HCT116 (cell line): ENCODE measurements at regions not wholly inside any gene's neighbourhood (a gene's known extent, or its start where the extent isn't known, plus 50 kb on each side); places are given as distances from the start of the nearest gene placed in this dataset.

Experiments used
- ATAC-seq: fragments of 200-7000 bp; cut with Tn5 transposase; 2 replicates; pipeline ENCODE4 v1.9.1; 2020; ENCODE audit warnings: mild to moderate bottlenecking, moderate library complexity
- BruUV-seq: library from RNA; stranded (reverse); fragments of 400-500 nt; replicated peaks from 2 replicates; lab custom pipeline; 2021; lab: Mats Ljungman, UMichigan
- CTCF ChIA-PET: fragments of 300-600 bp; sonication (Branson Sonifier 250); formaldehyde crosslinking; loops from one replicate; lab custom pipeline; 2021; ENCODE audit warnings: antibody characterized with exemption; lab: Charles Lee
- POLR2A ChIA-PET: fragments of 300-600, 350-600 bp; sonication (Branson Sonifier 250); formaldehyde crosslinking; loops from one replicate; lab custom pipeline; 2021; ENCODE audit warnings: antibody characterized with exemption; lab: Charles Lee
- RAD21 ChIA-PET, 2 experiments: fragments of 300-600 bp; sonication (Branson Sonifier 250); formaldehyde crosslinking; loops; one replicate each; lab custom pipeline; 2023; ENCODE audit warnings: low total read pairs in 2 of 2; ENCODE audit not compliant: uncharacterized antibody in 2 of 2, unreplicated experiment in 2 of 2, low non-redundant PET in 1 of 2; lab: Charles Lee
- DNase-seq: peaks from one replicate; pipeline ENCODE4 v3.0.0-alpha.2; 2010; ENCODE audit warnings: low read depth, low spot score
- H2AFZ ChIP-seq: fragments of 200-600 bp; shearing (Covaris generic), sonication (generic); 2 replicates; pipeline ENCODE4 v1.6.1; 2017; ENCODE audit warnings: low read depth, mixed run types, mixed read lengths, antibody characterized with exemption, low read length; ENCODE audit not compliant: poor library complexity, severe bottlenecking
- H3K27ac ChIP-seq: 2 replicates; pipeline ENCODE4 v1.5.1; 2012; ENCODE audit warnings: low read depth, low read length
- H3K27me3 ChIP-seq: fragments of 200-600 bp; sonication (generic); 2 replicates; pipeline ENCODE4 v1.6.1; 2016; ENCODE audit warnings: mixed run types, low read length, mixed read lengths; ENCODE audit not compliant: insufficient read depth
- H3K36me3 ChIP-seq, 2 experiments: fragments of 200-500 bp in 1 of 2; fragments of 200-600 bp in 1 of 2; sonication (Bioruptor generic) in 1 of 2; sonication (generic) in 1 of 2; 2 replicates each; pipeline versions ENCODE4 v1.5.1 to v1.6.1; 2014 to 2016; ENCODE audit warnings: low read length in 2 of 2, inconsistent platforms in 1 of 2, mixed read lengths in 1 of 2, mixed run types in 1 of 2; ENCODE audit not compliant: insufficient read depth in 2 of 2, control insufficient read depth in 1 of 2
- H3K4me1 ChIP-seq, 2 experiments: fragments of 200-600 bp in 1 of 2; sonication (generic) in 1 of 2; 2 replicates each; pipeline versions ENCODE4 v1.5.1 to v1.6.1; 2012 to 2017; ENCODE audit warnings: low read length in 2 of 2, inconsistent platforms in 1 of 2, mild to moderate bottlenecking in 1 of 2, mixed read lengths in 1 of 2, mixed run types in 1 of 2, moderate library complexity in 1 of 2; ENCODE audit not compliant: insufficient read depth in 2 of 2, control insufficient read depth in 1 of 2
- H3K4me2 ChIP-seq: fragments of 200-600 bp; sonication (generic); 2 replicates; pipeline ENCODE4 v1.6.1; 2017; ENCODE audit warnings: mixed run types, low read length, mixed read lengths
- H3K4me3 ChIP-seq, 2 experiments: fragments of 200-600 bp in 1 of 2; sonication (generic) in 1 of 2; replicated peaks in 1 of 2; 2 replicates each; pipeline ENCODE4 v1.5.1; 2011 to 2016; ENCODE audit warnings: low read length in 2 of 2, control low read depth in 1 of 2, low read depth in 1 of 2, mild to moderate bottlenecking in 1 of 2, mixed read lengths in 1 of 2, mixed run types in 1 of 2
- H3K79me2 ChIP-seq: fragments of 200-600 bp; sonication (generic); 2 replicates; pipeline ENCODE4 v1.6.1; 2017; ENCODE audit warnings: mild to moderate bottlenecking, mixed run types, low read length, moderate library complexity, mixed read lengths; ENCODE audit not compliant: insufficient read depth
- H3K9ac ChIP-seq: fragments of 200-600 bp; sonication (generic); 2 replicates; pipeline ENCODE4 v1.6.1; 2016; ENCODE audit warnings: low read length, mixed read lengths
- H3K9me2 ChIP-seq: fragments of 200-600 bp; sonication (generic), shearing (Covaris generic); 2 replicates; pipeline ENCODE4 v1.6.1; 2017; ENCODE audit warnings: mixed run types, mild to moderate bottlenecking, moderate library complexity; ENCODE audit not compliant: insufficient read depth
- H3K9me3 ChIP-seq, 2 experiments: fragments of 200-500 bp in 1 of 2; fragments of 200-600 bp in 1 of 2; sonication (Bioruptor generic) in 1 of 2; sonication (generic) in 1 of 2; 2 replicates each; pipeline ENCODE4 v1.6.1; 2014 to 2017; ENCODE audit warnings: low read length in 2 of 2, mixed read lengths in 2 of 2, inconsistent platforms in 1 of 2, low read depth in 1 of 2, mild to moderate bottlenecking in 1 of 2, mixed run types in 1 of 2, moderate library complexity in 1 of 2; ENCODE audit not compliant: control insufficient read depth in 1 of 2, insufficient read depth in 1 of 2
- H4K20me1 ChIP-seq: fragments of 200-600 bp; sonication (generic), shearing (Covaris generic); 2 replicates; pipeline ENCODE4 v1.6.1; 2017; ENCODE audit warnings: mixed run types, mild to moderate bottlenecking, moderate library complexity; ENCODE audit not compliant: insufficient read depth
- ATF3 ChIP-seq: IDR thresholded peaks from 2 replicates; pipeline ENCODE4 v1.6.1; 2012
- CEBPB ChIP-seq: IDR thresholded peaks from 2 replicates; pipeline ENCODE4 v1.6.1; 2012; ENCODE audit warnings: low read depth
- CTCF ChIP-seq, 3 experiments: fragments of 200-600 bp in 1 of 3; sonication (generic) in 1 of 3; IDR thresholded peaks in 2 of 3; conservative IDR thresholded peaks in 1 of 3; 2 replicates each; pipeline ENCODE4 v1.5.1; 2012 to 2017; ENCODE audit warnings: low read depth in 2 of 3, low read length in 2 of 3, antibody characterized with exemption in 1 of 3, borderline replicate concordance in 1 of 3, control low read depth in 1 of 3, mild to moderate bottlenecking in 1 of 3, mixed read lengths in 1 of 3, mixed run types in 1 of 3, moderate library complexity in 1 of 3; ENCODE audit not compliant: insufficient read depth in 1 of 3
- EGR1 ChIP-seq: IDR thresholded peaks from 2 replicates; pipeline ENCODE4 v1.6.1; 2012; ENCODE audit warnings: low read depth
- EZH2 ChIP-seq: fragments of 200-600 bp; sonication (generic); IDR thresholded peaks from 2 replicates; pipeline ENCODE4 v1.6.1; 2017; ENCODE audit warnings: antibody characterized with exemption, mixed run types
- EZH2phosphoT487 ChIP-seq: fragments of 200-600 bp; IDR thresholded peaks from 2 replicates; pipeline ENCODE4 v1.6.1; 2018; ENCODE audit warnings: antibody characterized with exemption, borderline replicate concordance
- MAX ChIP-seq: IDR thresholded peaks from 2 replicates; pipeline ENCODE4 v1.6.1; 2012
- POLR2A ChIP-seq: IDR thresholded peaks from 2 replicates; pipeline ENCODE4 v1.7.0; 2011; ENCODE audit warnings: borderline replicate concordance; ENCODE audit not compliant: insufficient read depth, insufficient read length; ENCODE audit errors: extremely low read depth
- POLR2AphosphoS5 ChIP-seq: IDR thresholded peaks from 2 replicates; pipeline ENCODE4 v1.6.1; 2011; ENCODE audit warnings: mild to moderate bottlenecking, low read depth, low read length, moderate library complexity
- RAD21 ChIP-seq: IDR thresholded peaks from 2 replicates; pipeline ENCODE4 v1.6.1; 2012; ENCODE audit warnings: low read depth, mild to moderate bottlenecking
- SIN3A ChIP-seq: IDR thresholded peaks from 2 replicates; pipeline ENCODE4 v1.6.1; 2012; ENCODE audit warnings: low read depth
- SP1 ChIP-seq: IDR thresholded peaks from 2 replicates; pipeline ENCODE4 v1.6.1; 2012; ENCODE audit warnings: low read depth
- TCF7L2 ChIP-seq: IDR thresholded peaks from 2 replicates; pipeline ENCODE4 v1.7.0; 2011; ENCODE audit warnings: borderline replicate concordance, inconsistent platforms; ENCODE audit not compliant: insufficient read depth, insufficient read length; ENCODE audit errors: extremely low read depth
- YY1 ChIP-seq: IDR thresholded peaks from 2 replicates; pipeline ENCODE4 v1.6.1; 2011; ENCODE audit warnings: low read length, low read depth, moderate library complexity, mild to moderate bottlenecking; ENCODE audit not compliant: insufficient replicate concordance; ENCODE audit errors: extremely low read depth
- ZBTB33 ChIP-seq: IDR thresholded peaks from 2 replicates; pipeline ENCODE4 v1.6.1; 2011; ENCODE audit warnings: mild to moderate bottlenecking, low read length, moderate library complexity; ENCODE audit not compliant: insufficient replicate concordance; ENCODE audit errors: extremely low read depth
- ZFX ChIP-seq: fragments of 450-650 bp; IDR thresholded peaks from 2 replicates; pipeline ENCODE4 v1.6.1; 2017
- intact Hi-C: fragments of 100-400 bp; cut with micrococcal nuclease; formaldehyde crosslinking; loops from 2 replicates; pipeline ENCODE4 v1.10.0; 2022

- no peak overlapping the region for H2AFZ ChIP-seq
- no peak overlapping the region for H3K4me3 ChIP-seq
- H3K4me2 ChIP-seq, result no peak overlapping the region
- H3K9me3 ChIP-seq, result no peaks in the 10 kb centered on the region
- TF ChIP-seq MAX, result no peak
- no peak for TF ChIP-seq EZH2
- TF ChIP-seq TCF7L2, result no peak
- no peak for TF ChIP-seq SIN3A
- TF ChIP-seq POLR2A, result no peak
- POLR2A ChIA-PET, result no interaction called here
- no peak overlapping the region for H3K27ac ChIP-seq
- DNase-seq, result no peak
- no peak for ATAC-seq
- H3K4me1 ChIP-seq, result peaks cover 0 to 38% of the 10 kb centered on the region in 2 experiments; a peak in 2 of 4 replicates
- H3K9me2 ChIP-seq, result no peaks in the 10 kb centered on the region
- CTCF ChIA-PET, result no interaction called here
- H3K79me2 ChIP-seq, result no peaks in the 10 kb centered on the region
- H3K27me3 ChIP-seq, result no peaks in the 10 kb centered on the region
- intact Hi-C loops, result no loop called here
- H4K20me1 ChIP-seq, result no peaks in the 10 kb centered on the region
- BruUV-seq, result no TSS peak
- H3K9ac ChIP-seq, result no peak overlapping the region
- RAD21 ChIA-PET, result no interaction called here
- no peaks in the 10 kb centered on the region for H3K36me3 ChIP-seq
Measured at GRCh38 chr3:30503446-30503845, 103.0 kb upstream of the TGFBR2 start.

- no peaks in the 10 kb centered on the region for H3K79me2 ChIP-seq
- intact Hi-C loops, result no loop called here
- H3K9ac ChIP-seq, result no peak overlapping the region
- no peak for DNase-seq
- ChIA-PET POLR2A (no interaction called here), RAD21 (no interaction called here)
- H3K27ac ChIP-seq, result no peak overlapping the region
- H3K4me1 ChIP-seq, result peaks cover 0 to 32% of the 10 kb centered on the region in 2 experiments; a peak in 2 of 4 replicates
- no peaks in the 10 kb centered on the region for H3K27me3 ChIP-seq
- no peaks in the 10 kb centered on the region for H4K20me1 ChIP-seq
- H3K36me3 ChIP-seq, result no peaks in the 10 kb centered on the region
- no peaks in the 10 kb centered on the region for H3K9me2 ChIP-seq
- no peak overlapping the region for H3K4me3 ChIP-seq
- BruUV-seq, result no TSS peak
- no peaks in the 10 kb centered on the region for H3K9me3 ChIP-seq
- TF ChIP-seq SIN3A (no peak), ZFX (no peak), EZH2 (no peak), SP1 (no peak), RAD21 (no peak), ATF3 (no peak), CEBPB (no peak), POLR2A (no peak), EZH2phosphoT487 (no peak), EGR1 (no peak), CTCF (IDR thresholded peaks at IDR 0.05 in 2 of 3, conservative IDR thresholded peaks at IDR 0.05 in 1 of 3; ENCODE audit: borderline replicate concordance in 1 of 3, insufficient read depth in 1 of 3, low read depth in 2 of 3, low read length in 2 of 3) (no peak), POLR2AphosphoS5 (no peak), TCF7L2 (no peak), YY1 (no peak), MAX (no peak), ZBTB33 (no peak)
- TF ChIP-seq, all 23 proteins: peak for 0
- Histone ChIP-seq H2AFZ (no peak overlapping the region), H3K4me2 (no peak overlapping the region)
- ATAC-seq, result no peak
- CTCF ChIA-PET, result no interaction called here
Measured at GRCh38 chr3:30504939-30505338, 101.5 kb upstream of the TGFBR2 start.
